HG03025 (cell line): ENCODE measurements at regions not wholly inside any gene's neighbourhood (a gene's known extent, or its start where the extent isn't known, plus 50 kb on each side); places are given as distances from the start of the nearest gene placed in this dataset.

Experiments used
- ATAC-seq: cut with Tn5 transposase; IDR thresholded peaks from one replicate; pipeline ENCODE4 v1.9.1; 2021; ENCODE audit warnings: mild to moderate bottlenecking, moderate library complexity; ENCODE audit not compliant: unreplicated experiment, low FRiP score

- ATAC-seq, result no peak
These were observed 73.3 kb downstream of the RFC3 start for GRCh38 chr13:33891196-33891742.

DNA sequence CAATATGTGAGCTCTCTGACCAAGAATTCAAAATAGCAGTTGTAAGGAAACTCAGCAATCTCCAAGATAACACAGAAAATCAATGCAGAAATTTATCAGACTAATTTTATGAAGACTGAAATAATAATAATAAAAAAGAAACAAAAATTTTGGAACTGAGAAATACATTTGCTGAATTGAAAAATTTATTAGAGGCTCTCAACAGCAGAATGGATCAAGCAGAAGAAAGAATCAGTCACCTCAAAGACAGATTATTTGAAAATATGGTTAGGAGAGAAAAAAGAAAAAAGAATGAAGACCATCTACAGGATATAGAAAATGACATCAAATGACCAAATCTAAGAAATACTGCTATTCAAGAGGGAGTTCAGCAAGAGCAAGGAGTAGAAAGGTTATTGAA is 75.6 kb downstream of the RFC3 start:
- no peak for ATAC-seq

- no peak for ATAC-seq
These were observed 86.5 kb downstream of the RFC3 start for GRCh38 chr13:33904431-33904830.

DNA sequence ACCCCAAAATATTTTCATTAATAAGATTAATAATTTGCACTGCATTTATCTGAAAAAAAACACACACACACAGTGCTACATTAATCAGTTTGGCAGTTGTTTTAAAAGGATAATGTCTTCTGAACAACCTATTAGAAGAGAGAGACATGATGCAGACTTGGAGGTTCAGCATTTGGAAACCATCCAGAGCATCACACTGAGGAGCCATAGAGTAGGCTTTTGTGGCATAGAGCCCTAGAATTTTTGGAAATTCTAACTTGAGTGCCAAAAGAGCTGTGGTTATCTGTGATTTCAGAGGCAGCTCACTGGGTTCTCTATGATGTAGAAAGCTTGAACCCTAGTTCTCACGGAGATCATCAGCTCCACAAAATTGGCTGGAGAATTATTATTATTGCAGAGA is 90.2 kb downstream of the RFC3 start:
- ATAC-seq, result no peak

DNA sequence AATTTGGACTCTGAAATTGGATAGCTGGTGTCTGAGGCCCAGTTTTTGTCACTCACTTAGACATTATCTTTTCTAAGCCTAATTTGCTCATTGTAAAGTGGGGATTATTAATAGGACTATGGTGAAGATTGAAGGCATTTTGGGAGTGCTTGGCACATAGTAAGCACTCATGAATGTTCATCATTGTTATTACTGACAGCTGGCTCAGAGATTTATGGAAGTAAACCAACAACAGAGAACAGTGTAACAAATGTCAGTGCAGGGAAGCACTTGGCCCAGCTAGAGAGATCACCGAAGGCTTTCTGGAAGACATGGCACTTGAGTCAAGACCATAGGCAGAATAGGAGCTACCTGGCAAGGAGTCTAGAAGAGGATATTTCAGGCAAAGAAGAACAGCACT is 92.3 kb downstream of the RFC3 start:
- ATAC-seq, result no peak

DNA sequence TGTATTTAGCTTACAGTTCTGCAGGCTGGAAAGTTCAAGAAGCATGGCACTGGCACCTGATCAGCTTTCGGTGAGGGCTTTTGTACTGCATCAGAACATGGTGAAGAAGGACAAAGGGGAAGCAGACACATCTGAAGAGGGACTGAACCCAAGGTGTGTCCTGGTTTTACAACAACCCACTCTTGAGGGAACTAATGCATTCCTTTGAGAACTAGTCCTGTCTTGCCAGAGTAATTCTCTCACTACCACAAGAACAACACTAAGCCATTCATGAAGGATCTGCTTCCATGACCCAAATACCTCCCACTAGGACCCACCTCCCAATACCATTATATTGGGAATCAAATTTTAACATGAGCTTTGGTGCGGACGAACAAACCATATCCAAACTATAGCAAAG is 93.6 kb downstream of the RFC3 start:
- no peak for ATAC-seq

DNA sequence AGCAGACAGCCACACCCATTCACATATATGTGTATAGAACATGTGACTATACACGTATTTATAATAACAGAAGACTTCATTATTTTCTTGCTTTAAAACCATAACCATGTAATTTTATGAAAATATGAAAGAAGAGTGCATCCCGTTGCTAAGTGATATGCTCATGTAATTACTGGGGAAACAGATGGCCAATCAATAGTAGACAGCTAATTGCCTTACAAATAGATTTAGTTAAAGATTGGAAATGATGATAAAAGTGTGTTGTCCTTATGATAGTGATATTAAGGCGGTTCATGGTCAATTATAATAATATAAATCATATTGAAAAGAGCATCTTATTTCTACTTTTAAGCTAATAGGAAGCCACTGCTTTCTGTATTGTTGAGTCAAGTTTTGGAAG is 95.9 kb downstream of the RFC3 start:
- ATAC-seq, result no peak

- ATAC-seq, result no peak
These were observed 99.2 kb downstream of the RFC3 start for GRCh38 chr13:33917190-33917589.

- ATAC-seq, result no peak
These were observed 100.4 kb downstream of the RFC3 start for GRCh38 chr13:33918199-33918932.

DNA sequence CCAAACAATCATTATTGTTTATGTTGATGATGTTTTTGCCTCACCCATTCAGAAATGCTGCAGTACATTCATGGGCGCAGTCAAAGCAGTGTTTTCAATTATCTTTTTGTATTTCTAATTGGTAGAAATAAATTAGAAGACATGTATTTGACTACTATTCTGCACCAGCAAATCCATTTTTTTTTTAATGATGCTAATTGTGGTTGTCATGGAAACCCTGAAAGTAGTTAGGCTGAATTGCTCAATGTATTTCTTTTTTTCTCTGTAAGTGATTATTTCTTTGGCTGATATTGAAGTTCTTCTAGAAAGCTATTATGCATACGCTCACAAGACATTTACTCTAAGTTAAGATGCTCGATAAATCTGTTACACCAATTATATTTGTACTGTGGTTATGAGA is 101.2 kb downstream of the RFC3 start:
- no peak for ATAC-seq

GRCh38 chr13:33925563-33925962 is 107.6 kb downstream of the RFC3 start:
- no peak for ATAC-seq

GRCh38 chr13:33927315-33927714 is 109.4 kb downstream of the RFC3 start:
- ATAC-seq, result no peak

- peak; percentile 56 for ATAC-seq
These were observed 113.7 kb downstream of the RFC3 start for GRCh38 chr13:33931397-33932311.

DNA sequence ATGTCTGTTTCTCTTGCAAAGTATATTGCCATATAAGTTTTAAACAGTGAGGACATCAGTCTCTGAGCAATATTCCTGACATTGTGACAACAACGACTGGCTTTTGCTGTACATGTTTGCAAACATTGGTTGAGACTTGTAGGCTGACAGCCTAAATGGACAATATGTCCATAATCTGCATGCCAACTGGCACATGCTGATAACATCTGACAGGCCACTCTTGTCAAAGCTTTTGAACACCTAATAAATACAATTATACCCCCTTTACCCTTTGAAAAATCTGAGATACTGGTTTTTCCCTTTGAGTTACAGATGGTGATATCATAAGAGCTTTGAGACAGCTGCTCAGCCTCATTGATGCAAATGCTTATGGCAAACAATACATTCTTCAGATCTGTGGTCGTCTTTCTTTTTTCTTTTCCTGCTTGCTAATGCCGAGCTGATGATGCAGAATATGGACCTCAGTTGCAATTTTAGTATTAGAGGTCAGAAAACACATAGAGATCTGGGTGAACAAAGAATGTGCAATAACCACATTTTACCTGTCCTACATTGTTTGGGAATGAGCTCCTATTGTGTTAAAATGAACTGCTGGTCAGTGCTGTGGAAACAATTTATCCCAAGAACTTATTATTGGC is 114.9 kb downstream of the RFC3 start:
- ATAC-seq, result no peak

GRCh38 chr13:33933810-33934209 is 115.9 kb downstream of the RFC3 start:
- no peak for ATAC-seq

- ATAC-seq, result no peak
These were observed 116.4 kb downstream of the RFC3 start for GRCh38 chr13:33934343-33934742.

DNA sequence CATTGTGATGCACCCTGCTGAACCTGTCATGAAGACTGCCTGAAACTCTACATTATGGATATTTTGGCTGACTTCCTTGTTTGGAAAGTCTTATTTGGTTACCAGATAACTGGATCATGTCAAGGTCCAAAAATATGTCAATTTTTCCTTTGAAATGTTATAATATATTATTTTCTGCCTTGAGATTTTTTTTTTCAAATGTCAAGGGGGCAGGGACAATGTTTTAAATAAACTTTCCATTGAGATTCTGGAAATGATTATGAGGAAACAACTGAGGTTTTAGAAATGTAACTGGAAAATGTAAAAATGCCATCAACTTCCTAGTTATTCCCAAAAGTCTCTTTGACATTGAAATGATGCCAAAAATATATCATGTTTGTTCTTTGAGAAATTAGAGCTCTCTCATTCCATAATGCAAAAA is 117.0 kb downstream of the RFC3 start:
- ATAC-seq, result no peak

GRCh38 chr13:33935969-33936368 is 118.0 kb downstream of the RFC3 start:
- ATAC-seq, result no peak

DNA sequence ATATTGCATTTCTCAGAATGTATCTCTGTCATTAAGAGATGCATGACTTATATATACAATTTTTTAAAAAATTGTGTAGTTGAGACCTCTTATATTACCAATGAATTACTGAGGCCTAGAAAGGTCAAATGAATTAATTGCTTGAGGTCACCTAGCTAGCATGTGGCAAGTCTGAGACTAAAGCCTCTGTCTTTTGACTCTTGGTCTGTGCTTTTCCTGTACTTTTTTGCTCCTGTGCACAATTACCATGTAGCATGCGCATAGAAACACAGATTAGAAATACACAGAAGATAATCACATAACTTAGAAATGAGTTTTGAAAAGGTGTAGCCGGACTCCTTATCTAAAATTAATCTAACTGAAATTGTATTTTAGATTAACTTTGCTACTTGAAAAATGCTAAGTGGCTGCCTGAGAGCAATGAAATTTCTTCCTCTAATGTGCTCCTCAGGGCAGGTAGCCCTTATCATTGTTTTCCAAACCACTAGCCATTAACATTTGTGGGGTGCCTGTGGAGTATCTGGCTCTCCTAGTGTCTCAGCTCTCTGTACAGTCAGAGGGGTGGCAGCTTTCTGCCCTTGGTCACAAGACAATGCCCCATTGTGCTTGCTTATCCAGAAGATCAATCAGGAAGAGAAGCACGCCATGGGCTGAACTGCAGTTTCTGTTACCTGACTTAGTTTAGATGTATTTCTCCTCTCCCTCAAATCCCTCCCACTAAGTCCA is 119.6 kb downstream of the RFC3 start:
- ATAC-seq, result no peak

DNA sequence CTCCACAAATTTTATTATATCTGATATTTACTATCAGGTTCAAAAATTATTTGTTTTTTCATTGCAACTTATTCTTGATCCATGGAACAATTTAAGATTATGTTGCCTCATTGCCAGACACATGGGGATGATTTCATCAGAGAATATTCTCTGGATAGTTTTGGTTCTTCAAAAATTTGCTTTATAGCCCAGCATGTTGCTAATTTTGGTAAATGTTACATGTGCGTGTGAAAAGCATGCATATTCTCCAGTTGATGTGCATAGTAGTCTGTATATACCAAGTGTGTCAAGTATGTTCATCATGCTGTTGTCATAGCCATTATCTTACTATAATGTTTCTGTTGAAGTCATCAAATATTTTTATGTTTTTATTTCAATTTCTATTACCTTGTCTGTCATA is 122.3 kb downstream of the RFC3 start:
- ATAC-seq, result no peak
